ENCODE measurements at regions not wholly inside any gene's neighbourhood (a gene's known extent, or its start where the extent isn't known, plus 50 kb on each side); places are given as distances from the start of the nearest gene placed in this dataset.

GRCh38 chr1:38605063-38605462, 254.5 kb downstream of the RRAGC start:
- POLR2A ChIA-PET: no interaction called here
- CTCF ChIA-PET: no interaction called here
- TF ChIP-seq CTCF (IDR thresholded peaks at IDR 0.05; ENCODE audit: insufficient read depth, low read length, missing control alignments): no peak
- no peak overlapping the region for H3K4me3 ChIP-seq (ENCODE audit: low read depth, low read length)
- no peak for DNase-seq (ENCODE audit: low read depth, low spot score)

GRCh38 chr1:38603907-38604306, 255.7 kb downstream of the RRAGC start:
- CTCF ChIA-PET: no interaction called here
- H3K4me3 ChIP-seq (ENCODE audit: low read depth, low read length): no peak overlapping the region
- POLR2A ChIA-PET: no interaction called here
- no peak for TF ChIP-seq CTCF (IDR thresholded peaks at IDR 0.05; ENCODE audit: insufficient read depth, low read length, missing control alignments)
- no peak for DNase-seq (ENCODE audit: low read depth, low spot score)

GRCh38 chr1:38600905-38601304, 258.7 kb downstream of the RRAGC start:
- DNase-seq (ENCODE audit: low read depth, low spot score): no peak
- no peak overlapping the region for H3K4me3 ChIP-seq (ENCODE audit: low read depth, low read length)
- ChIA-PET POLR2A (no interaction called here), CTCF (no interaction called here)
- TF ChIP-seq CTCF (IDR thresholded peaks at IDR 0.05; ENCODE audit: insufficient read depth, low read length, missing control alignments): no peak

GRCh38 chr1:38600286-38600685, 259.3 kb downstream of the RRAGC start:
- POLR2A ChIA-PET: no interaction called here
- no peak for TF ChIP-seq CTCF (IDR thresholded peaks at IDR 0.05; ENCODE audit: insufficient read depth, low read length, missing control alignments)
- no peak for DNase-seq (ENCODE audit: low read depth, low spot score)
- no peak overlapping the region for H3K4me3 ChIP-seq (ENCODE audit: low read depth, low read length)
- CTCF ChIA-PET: no interaction called here

GRCh38 chr1:38598118-38598517, 261.5 kb downstream of the RRAGC start:
- POLR2A ChIA-PET: no interaction called here
- TF ChIP-seq CTCF (IDR thresholded peaks at IDR 0.05; ENCODE audit: insufficient read depth, low read length, missing control alignments): no peak
- DNase-seq (ENCODE audit: low read depth, low spot score): no peak
- H3K4me3 ChIP-seq (ENCODE audit: low read depth, low read length): no peak overlapping the region
- CTCF ChIA-PET: interaction anchor here (1.1 kb wide), 1 partner anchor 221 kb away, joined by 3 read pairs; no protein-coding TSS in a partner anchor

GRCh38 chr1:38589036-38589435, 270.5 kb downstream of the RRAGC start:
- no peak for DNase-seq (ENCODE audit: low read depth, low spot score)
- ChIA-PET CTCF (interaction anchor here (1.3 kb wide), 1 partner anchor 14 kb away, joined by 3 read pairs; no protein-coding TSS in a partner anchor), POLR2A (no interaction called here)
- TF ChIP-seq CTCF (IDR thresholded peaks at IDR 0.05; ENCODE audit: insufficient read depth, low read length, missing control alignments): no peak
- H3K4me3 ChIP-seq (ENCODE audit: low read depth, low read length): no peak overlapping the region
